Activated CD4-positive, alpha-beta memory T cell treated with anti-CD3 and anti-CD28 coated beads for 36 hours (primary cell): ENCODE measurements at regions not wholly inside any gene's neighbourhood (a gene's known extent, or its start where the extent isn't known, plus 50 kb on each side); places are given as distances from the start of the nearest gene placed in this dataset.

ENCODE experiments used
- CTCF ChIA-PET: fragments of 350-600 bp; sonication (Branson Sonifier 250); formaldehyde crosslinking; loops from one replicate; lab custom pipeline; 2021; ENCODE audit warnings: antibody characterized with exemption, inconsistent platforms; lab: Charles Lee
- POLR2A ChIA-PET: fragments of 350-600 bp; sonication (Branson Sonifier 250); formaldehyde crosslinking; loops from one replicate; lab custom pipeline; 2021; ENCODE audit warnings: antibody characterized with exemption; lab: Charles Lee
- DNase-seq: peaks from one replicate; pipeline ENCODE4 v3.0.0-alpha.2; 2020
- H3K27ac Mint-ChIP-seq: one replicate; pipeline ENCODE4 v1.8.0; 2021; ENCODE audit warnings: mixed read lengths
- H3K27me3 Mint-ChIP-seq: one replicate; pipeline ENCODE4 v1.8.0; 2021; ENCODE audit warnings: mixed read lengths
- H3K36me3 Mint-ChIP-seq: one replicate; pipeline ENCODE4 v1.8.0; 2021; ENCODE audit warnings: mixed read lengths
- H3K4me1 Mint-ChIP-seq: one replicate; pipeline ENCODE4 v1.8.0; 2021; ENCODE audit warnings: low read depth, mixed read lengths
- H3K4me3 Mint-ChIP-seq: one replicate; pipeline ENCODE4 v1.8.0; 2021; ENCODE audit warnings: mild to moderate bottlenecking, mixed read lengths
- H3K9me3 Mint-ChIP-seq: one replicate; pipeline ENCODE4 v1.8.0; 2021; ENCODE audit warnings: mixed read lengths
- intact Hi-C: fragments of 100-400 bp; cut with micrococcal nuclease; formaldehyde crosslinking; loops from one replicate; pipeline ENCODE4 v1.15.1; 2023

GRCh38 chr9:80890124-80890523 lies 799.2 kb downstream of the TLE1 start:
- H3K27me3 Mint-ChIP-seq, result no peaks in the 10 kb centered on the region
- H3K36me3 Mint-ChIP-seq, result no peaks in the 10 kb centered on the region
- POLR2A ChIA-PET, result no interaction called here
- no peaks in the 10 kb centered on the region for H3K4me1 Mint-ChIP-seq
- H3K4me3 Mint-ChIP-seq, result no peak overlapping the region
- peaks cover 6% of the 10 kb centered on the region for H3K9me3 Mint-ChIP-seq
- no peak for DNase-seq
- intact Hi-C loops, result no loop called here
- CTCF ChIA-PET, result no interaction called here
- H3K27ac Mint-ChIP-seq, result no peak overlapping the region

- H3K4me1 Mint-ChIP-seq, result no peaks in the 10 kb centered on the region
- no peak overlapping the region for H3K4me3 Mint-ChIP-seq
- H3K27me3 Mint-ChIP-seq, result no peaks in the 10 kb centered on the region
- H3K9me3 Mint-ChIP-seq, result peaks cover 6% of the 10 kb centered on the region
- H3K27ac Mint-ChIP-seq, result no peak overlapping the region
- ChIA-PET CTCF (no interaction called here), POLR2A (no interaction called here)
- DNase-seq, result no peak
- intact Hi-C loops, result no loop called here
- no peaks in the 10 kb centered on the region for H3K36me3 Mint-ChIP-seq
These were observed 803.5 kb downstream of the TLE1 start for GRCh38 chr9:80885894-80886293.

- CTCF ChIA-PET, result no interaction called here
- H3K27me3 Mint-ChIP-seq, result no peaks in the 10 kb centered on the region
These were observed 805.3 kb downstream of the TLE1 start for GRCh38 chr9:80883826-80884579.

GRCh38 chr9:80883426-80883825 lies 805.9 kb downstream of the TLE1 start:
- H3K27me3 Mint-ChIP-seq, result no peaks in the 10 kb centered on the region
- DNase-seq, result no peak
- POLR2A ChIA-PET, result no interaction called here
- H3K36me3 Mint-ChIP-seq, result no peaks in the 10 kb centered on the region
- CTCF ChIA-PET, result no interaction called here
- H3K9me3 Mint-ChIP-seq, result peaks cover 6% of the 10 kb centered on the region
- no peaks in the 10 kb centered on the region for H3K4me1 Mint-ChIP-seq
- H3K4me3 Mint-ChIP-seq, result no peak overlapping the region
- intact Hi-C loops, result no loop called here
- no peak overlapping the region for H3K27ac Mint-ChIP-seq

More at GRCh38 chr9:80883826-80884579, 805.3 kb downstream of the TLE1 start:
- no peaks in the 10 kb centered on the region for H3K36me3 Mint-ChIP-seq
- POLR2A ChIA-PET, result no interaction called here
- DNase-seq, result no peak
- H3K4me3 Mint-ChIP-seq, result no peak overlapping the region
- H3K4me1 Mint-ChIP-seq, result no peaks in the 10 kb centered on the region
- H3K9me3 Mint-ChIP-seq, result peaks cover 6% of the 10 kb centered on the region
- no peak overlapping the region for H3K27ac Mint-ChIP-seq
- intact Hi-C loops, result no loop called here

- Mint-ChIP-seq H3K36me3 (no peaks in the 10 kb centered on the region), H3K4me1 (no peaks in the 10 kb centered on the region), H3K27me3 (no peaks in the 10 kb centered on the region), H3K9me3 (peaks cover 6% of the 10 kb centered on the region), H3K4me3 (no peak overlapping the region), H3K27ac (no peak overlapping the region)
- DNase-seq, result no peak
- CTCF ChIA-PET, result no interaction called here
- POLR2A ChIA-PET, result no interaction called here
- intact Hi-C loops, result no loop called here
These were observed 807.4 kb downstream of the TLE1 start for GRCh38 chr9:80881940-80882339.

GRCh38 chr9:80881320-80881719 lies 808.0 kb downstream of the TLE1 start:
- no peaks in the 10 kb centered on the region for H3K27me3 Mint-ChIP-seq
- no peaks in the 10 kb centered on the region for H3K4me1 Mint-ChIP-seq
- intact Hi-C loops, result no loop called here
- no peak overlapping the region for H3K27ac Mint-ChIP-seq
- no peak for DNase-seq
- H3K4me3 Mint-ChIP-seq, result no peak overlapping the region
- H3K9me3 Mint-ChIP-seq, result peaks cover 10% of the 10 kb centered on the region
- POLR2A ChIA-PET, result no interaction called here
- no peaks in the 10 kb centered on the region for H3K36me3 Mint-ChIP-seq
- CTCF ChIA-PET, result no interaction called here

- H3K27ac Mint-ChIP-seq, result no peak overlapping the region
- H3K27me3 Mint-ChIP-seq, result no peaks in the 10 kb centered on the region
These were observed 810.8 kb downstream of the TLE1 start for GRCh38 chr9:80878556-80878955.

GRCh38 chr9:80875947-80876346 lies 813.4 kb downstream of the TLE1 start:
- H3K4me1 Mint-ChIP-seq, result no peaks in the 10 kb centered on the region
- no peak overlapping the region for H3K4me3 Mint-ChIP-seq
- no peaks in the 10 kb centered on the region for H3K36me3 Mint-ChIP-seq
- peaks cover 8% of the 10 kb centered on the region for H3K9me3 Mint-ChIP-seq
- DNase-seq, result no peak
- H3K27ac Mint-ChIP-seq, result no peak overlapping the region
- H3K27me3 Mint-ChIP-seq, result no peaks in the 10 kb centered on the region
- CTCF ChIA-PET, result no interaction called here
- intact Hi-C loops, result no loop called here
- POLR2A ChIA-PET, result no interaction called here

More at GRCh38 chr9:80878556-80878955, 810.8 kb downstream of the TLE1 start:
- Mint-ChIP-seq H3K4me1 (no peaks in the 10 kb centered on the region), H3K36me3 (no peaks in the 10 kb centered on the region), H3K9me3 (peaks cover 9% of the 10 kb centered on the region), H3K4me3 (no peak overlapping the region)
- intact Hi-C loops, result no loop called here
- no peak for DNase-seq
- POLR2A ChIA-PET, result no interaction called here
- CTCF ChIA-PET, result no interaction called here

- Mint-ChIP-seq H3K9me3 (peaks cover 11% of the 10 kb centered on the region), H3K4me1 (no peaks in the 10 kb centered on the region), H3K4me3 (no peak overlapping the region), H3K27ac (no peak overlapping the region), H3K36me3 (no peaks in the 10 kb centered on the region), H3K27me3 (no peaks in the 10 kb centered on the region)
- no peak for DNase-seq
- CTCF ChIA-PET, result no interaction called here
- POLR2A ChIA-PET, result no interaction called here
- intact Hi-C loops, result no loop called here
These were observed 815.1 kb downstream of the TLE1 start for GRCh38 chr9:80874276-80874675.

GRCh38 chr9:80873861-80874260 lies 815.5 kb downstream of the TLE1 start:
- intact Hi-C loops, result no loop called here
- DNase-seq, result no peak
- H3K27me3 Mint-ChIP-seq, result no peaks in the 10 kb centered on the region
- H3K27ac Mint-ChIP-seq, result no peak overlapping the region
- ChIA-PET CTCF (no interaction called here), POLR2A (no interaction called here)
- no peaks in the 10 kb centered on the region for H3K4me1 Mint-ChIP-seq
- peaks cover 11% of the 10 kb centered on the region for H3K9me3 Mint-ChIP-seq
- no peak overlapping the region for H3K4me3 Mint-ChIP-seq
- H3K36me3 Mint-ChIP-seq, result no peaks in the 10 kb centered on the region

- Mint-ChIP-seq H3K4me3 (no peak overlapping the region), H3K9me3 (peaks cover 18% of the 10 kb centered on the region), H3K4me1 (no peaks in the 10 kb centered on the region), H3K27me3 (no peaks in the 10 kb centered on the region), H3K36me3 (no peaks in the 10 kb centered on the region), H3K27ac (no peak overlapping the region)
- ChIA-PET POLR2A (no interaction called here), CTCF (interaction anchor here (0.6 kb wide), 1 partner anchor 31 kb away, joined by 4 read pairs; no protein-coding TSS in a partner anchor)
- no peak for DNase-seq
- intact Hi-C loops, result no loop called here
These were observed 817.8 kb downstream of the TLE1 start for GRCh38 chr9:80871596-80871995.

- no peak overlapping the region for H3K4me3 Mint-ChIP-seq
- no peak for DNase-seq
- no peaks in the 10 kb centered on the region for H3K27me3 Mint-ChIP-seq
- ChIA-PET POLR2A (no interaction called here), CTCF (no interaction called here)
- intact Hi-C loops, result no loop called here
- no peaks in the 10 kb centered on the region for H3K4me1 Mint-ChIP-seq
- peaks cover 21% of the 10 kb centered on the region for H3K9me3 Mint-ChIP-seq
- H3K36me3 Mint-ChIP-seq, result no peaks in the 10 kb centered on the region
- no peak overlapping the region for H3K27ac Mint-ChIP-seq
These were observed 821.6 kb downstream of the TLE1 start for GRCh38 chr9:80867731-80868130.

GRCh38 chr9:80866576-80867227 lies 822.6 kb downstream of the TLE1 start:
- H3K27ac Mint-ChIP-seq, result no peak overlapping the region
- H3K27me3 Mint-ChIP-seq, result no peaks in the 10 kb centered on the region
- ChIA-PET POLR2A (no interaction called here), CTCF (no interaction called here)
- no peak overlapping the region for H3K4me3 Mint-ChIP-seq
- no peak for DNase-seq
- intact Hi-C loops, result no loop called here
- H3K36me3 Mint-ChIP-seq, result no peaks in the 10 kb centered on the region
- no peaks in the 10 kb centered on the region for H3K4me1 Mint-ChIP-seq
- peaks cover 24% of the 10 kb centered on the region for H3K9me3 Mint-ChIP-seq
